ENCODE measurements at regions not wholly inside any gene's neighbourhood (a gene's known extent, or its start where the extent isn't known, plus 50 kb on each side); places are given as distances from the start of the nearest gene placed in this dataset.

GRCh38 chr12:65517656-65518210 lies 239.2 kb downstream of the MSRB3 start:
- DNase-seq (ENCODE audit: low read depth in 2 of 2), result no peak

GRCh38 chr12:65518771-65519170 lies 240.3 kb downstream of the MSRB3 start:
- DNase-seq (ENCODE audit: low read depth in 2 of 2), result no peak

- DNase-seq (ENCODE audit: low read depth in 2 of 2), result no peak
Observed at GRCh38 chr12:65520658-65521057, 242.2 kb downstream of the MSRB3 start.

GRCh38 chr12:65522956-65523860 lies 244.7 kb downstream of the MSRB3 start:
- no peak for DNase-seq (ENCODE audit: low read depth in 2 of 2)

GRCh38 chr12:65524666-65525065 lies 246.2 kb downstream of the MSRB3 start:
- no peak for DNase-seq (ENCODE audit: low read depth in 2 of 2)

- DNase-seq (ENCODE audit: low read depth in 2 of 2), result no peak
Observed at GRCh38 chr12:65525491-65526141, 247.1 kb downstream of the MSRB3 start.

- no peak for DNase-seq (ENCODE audit: low read depth in 2 of 2)
Observed at GRCh38 chr12:65526311-65526710, 247.8 kb downstream of the MSRB3 start.

- no peak for DNase-seq (ENCODE audit: low read depth in 2 of 2)
Observed at GRCh38 chr12:65528127-65528526, 249.6 kb downstream of the MSRB3 start.

- DNase-seq (ENCODE audit: low read depth in 2 of 2), result no peak
Observed at GRCh38 chr12:65529106-65529505, 250.6 kb downstream of the MSRB3 start.

- no peak for DNase-seq (ENCODE audit: low read depth in 2 of 2)
Observed at GRCh38 chr12:65529771-65530435, 251.4 kb downstream of the MSRB3 start.

- DNase-seq (ENCODE audit: low read depth in 2 of 2), result no peak
Observed at GRCh38 chr12:65532162-65532561, 253.7 kb downstream of the MSRB3 start.

GRCh38 chr12:65532764-65533163 lies 254.3 kb downstream of the MSRB3 start:
- no peak for DNase-seq (ENCODE audit: low read depth in 2 of 2)

GRCh38 chr12:65533177-65533883 lies 254.8 kb downstream of the MSRB3 start:
- DNase-seq (ENCODE audit: low read depth in 2 of 2), result no peak

- DNase-seq (ENCODE audit: low read depth in 2 of 2), result no peak
Observed at GRCh38 chr12:65534238-65534841, 255.9 kb downstream of the MSRB3 start.

GRCh38 chr12:65535946-65536345 lies 257.5 kb downstream of the MSRB3 start:
- DNase-seq (ENCODE audit: low read depth in 2 of 2), result no peak

GRCh38 chr12:65536351-65536750 lies 257.9 kb downstream of the MSRB3 start:
- DNase-seq (ENCODE audit: low read depth in 2 of 2), result no peak

- no peak for DNase-seq (ENCODE audit: low read depth in 2 of 2)
Observed at GRCh38 chr12:65536876-65537681, 258.6 kb downstream of the MSRB3 start.

- no peak for DNase-seq (ENCODE audit: low read depth in 2 of 2)
Observed at GRCh38 chr12:65537978-65538377, 259.5 kb downstream of the MSRB3 start.

GRCh38 chr12:65539023-65539422 lies 260.5 kb downstream of the MSRB3 start:
- no peak for DNase-seq (ENCODE audit: low read depth in 2 of 2)

GRCh38 chr12:65540140-65540539 lies 261.7 kb downstream of the MSRB3 start:
- no peak for DNase-seq (ENCODE audit: low read depth in 2 of 2)
